Testis (tissue), 2 donors: ENCODE measurements at regions not wholly inside any gene's neighbourhood (a gene's known extent, or its start where the extent isn't known, plus 50 kb on each side); places are given as distances from the start of the nearest gene placed in this dataset.
A peak's percentile ranks its signal among the peaks of the same experiment; 100 is the strongest.

Source experiments
- DNase-seq: peaks from one replicate; pipeline ENCODE4 v3.0.0-alpha.2; 2019
- H3K27ac ChIP-seq, 2 donors: fragments of 200-600 bp; sonication (generic); one replicate each; pipeline ENCODE4 v1.5.1; 2019
- H3K27me3 ChIP-seq: fragments of 200-600 bp; sonication (generic); one replicate; pipeline ENCODE4 v1.5.1; 2019
- H3K36me3 ChIP-seq: fragments of 200-600 bp; sonication (generic); one replicate; pipeline ENCODE4 v1.5.1; 2017; ENCODE audit warnings: low read depth; ENCODE audit errors: missing control alignments
- H3K4me1 ChIP-seq: fragments of 200-600 bp; sonication (generic); one replicate; pipeline ENCODE4 v1.5.1; 2019
- H3K4me3 ChIP-seq, 2 donors: fragments of 200-600 bp; sonication (generic); one replicate each; pipeline ENCODE4 v1.5.1; 2017 to 2019
- H3K9me3 ChIP-seq: fragments of 200-600 bp; sonication (generic); one replicate; pipeline ENCODE4 v1.5.1; 2017
- POLR2A ChIP-seq: fragments of 450-650 bp; IDR thresholded peaks from one replicate; pipeline ENCODE4 v1.6.1; 2017; ENCODE audit warnings: antibody characterized with exemption, mild to moderate bottlenecking, moderate library complexity
- WGBS, 2 donors: methylation state at CpG; one replicate each; pipeline ENCODE4 v1.1.5; 2018; 5-methylcytosine and 5-hydroxymethylcytosine counted together
- intact Hi-C: fragments of 100-400 bp; cut with DNase I; formaldehyde crosslinking; loops from one replicate; pipeline ENCODE4 v1.15.1; 2023; ENCODE audit warnings: low total_unique reads
- TF ChIP-seq, protein P1 (sequence below), 3 experiments: fragments of 450-650 bp in 2 of 3; fragments of 200-600 bp in 1 of 3; sonication (generic) in 1 of 3; IDR thresholded peaks; one replicate each; pipeline ENCODE4 v1.5.1; 2016 to 2019; ENCODE audit warnings: antibody characterized with exemption in 3 of 3, mild to moderate bottlenecking in 2 of 3, moderate library complexity in 1 of 3

DNA sequence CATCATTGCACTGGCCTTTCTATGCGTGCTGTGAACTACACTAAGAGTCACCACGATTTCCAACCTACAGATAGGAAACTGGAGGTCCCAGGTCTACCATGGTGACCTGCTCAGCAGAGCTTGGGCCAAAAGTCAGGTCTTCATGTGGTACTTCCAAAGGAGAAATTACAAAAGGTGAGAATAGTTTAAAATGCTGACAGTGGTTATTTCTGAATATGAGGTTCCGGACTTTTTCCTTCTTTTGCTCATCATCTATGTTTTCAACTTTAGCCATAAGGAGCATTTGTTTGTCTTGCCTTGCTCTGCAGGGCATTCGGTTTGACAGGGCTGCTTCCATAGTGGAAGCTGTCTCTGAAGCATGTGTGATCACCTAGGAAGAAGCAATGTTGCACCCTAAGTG lies 282.1 kb upstream of the IRX1 start:
- DNase-seq = no peak
- H3K27ac ChIP-seq = no peak overlapping the region
- H3K27me3 ChIP-seq = no peaks in the 10 kb centered on the region
- 91 to 93% methylated on average over 4 of the region's 4 CpGs for WGBS, 2 donors
- H3K9me3 ChIP-seq = no peaks in the 10 kb centered on the region
- H3K4me3 ChIP-seq = no peak overlapping the region
- no peak for TF ChIP-seq POLR2A
- TF ChIP-seq, protein P1, sequence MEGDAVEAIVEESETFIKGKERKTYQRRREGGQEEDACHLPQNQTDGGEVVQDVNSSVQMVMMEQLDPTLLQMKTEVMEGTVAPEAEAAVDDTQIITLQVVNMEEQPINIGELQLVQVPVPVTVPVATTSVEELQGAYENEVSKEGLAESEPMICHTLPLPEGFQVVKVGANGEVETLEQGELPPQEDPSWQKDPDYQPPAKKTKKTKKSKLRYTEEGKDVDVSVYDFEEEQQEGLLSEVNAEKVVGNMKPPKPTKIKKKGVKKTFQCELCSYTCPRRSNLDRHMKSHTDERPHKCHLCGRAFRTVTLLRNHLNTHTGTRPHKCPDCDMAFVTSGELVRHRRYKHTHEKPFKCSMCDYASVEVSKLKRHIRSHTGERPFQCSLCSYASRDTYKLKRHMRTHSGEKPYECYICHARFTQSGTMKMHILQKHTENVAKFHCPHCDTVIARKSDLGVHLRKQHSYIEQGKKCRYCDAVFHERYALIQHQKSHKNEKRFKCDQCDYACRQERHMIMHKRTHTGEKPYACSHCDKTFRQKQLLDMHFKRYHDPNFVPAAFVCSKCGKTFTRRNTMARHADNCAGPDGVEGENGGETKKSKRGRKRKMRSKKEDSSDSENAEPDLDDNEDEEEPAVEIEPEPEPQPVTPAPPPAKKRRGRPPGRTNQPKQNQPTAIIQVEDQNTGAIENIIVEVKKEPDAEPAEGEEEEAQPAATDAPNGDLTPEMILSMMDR (IDR thresholded peaks at IDR 0.05) = no peak
- H3K4me1 ChIP-seq = no peaks in the 10 kb centered on the region
- H3K36me3 ChIP-seq = no peaks in the 10 kb centered on the region
- intact Hi-C loops = no loop called here

DNA sequence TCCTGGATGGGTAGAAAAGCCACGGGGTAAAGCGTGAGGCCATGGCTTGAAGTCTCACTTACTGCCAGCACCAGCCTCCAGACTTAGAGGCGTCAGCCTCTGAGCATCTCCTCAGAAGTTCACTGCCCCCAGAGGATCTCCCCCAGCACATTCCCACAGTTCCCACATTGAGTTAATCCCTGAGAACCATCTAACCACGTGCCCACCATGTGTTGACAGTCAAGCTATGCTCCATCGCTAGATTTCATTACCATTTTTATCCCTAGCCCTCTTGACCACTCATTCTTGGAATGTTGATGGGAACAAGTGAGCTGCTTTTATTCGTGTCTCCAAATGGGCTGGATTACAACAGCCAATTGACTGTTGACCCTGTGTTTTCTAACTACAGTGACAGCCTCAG lies 283.3 kb upstream of the IRX1 start:
- no peak overlapping the region for H3K27ac ChIP-seq
- H3K4me1 ChIP-seq = no peaks in the 10 kb centered on the region
- no peak overlapping the region for H3K4me3 ChIP-seq
- WGBS, 2 donors = 81% methylated on average over 6 of the region's 6 CpGs
- no peaks in the 10 kb centered on the region for H3K27me3 ChIP-seq
- H3K9me3 ChIP-seq = no peaks in the 10 kb centered on the region
- intact Hi-C loops = no loop called here
- no peaks in the 10 kb centered on the region for H3K36me3 ChIP-seq
- no peak for DNase-seq
- TF ChIP-seq, protein P1 (IDR thresholded peaks at IDR 0.05) = no peak
- no peak for TF ChIP-seq POLR2A

DNA sequence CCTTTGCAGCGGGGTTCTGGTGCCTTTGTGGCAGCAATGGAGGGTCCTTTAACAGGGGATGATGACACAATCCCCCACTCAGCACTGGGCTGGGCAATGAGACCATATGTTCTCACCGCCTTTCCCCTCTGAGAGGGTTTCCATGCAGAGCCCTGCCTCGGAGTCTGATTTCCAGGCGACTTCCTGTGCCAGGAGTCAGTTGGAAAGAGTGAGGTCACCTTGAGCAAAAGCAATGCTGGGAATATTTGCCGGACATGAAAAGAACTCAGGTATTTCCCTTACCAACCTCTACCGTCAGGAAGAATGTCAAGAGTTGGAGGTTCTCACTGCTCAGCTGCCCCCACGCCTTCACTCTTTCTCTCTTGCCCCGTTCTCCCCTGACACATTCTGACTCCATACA lies 284.2 kb upstream of the IRX1 start:
- Histone ChIP-seq H3K4me3 (no peak overlapping the region), H3K36me3 (no peaks in the 10 kb centered on the region), H3K4me1 (no peaks in the 10 kb centered on the region), H3K9me3 (no peaks in the 10 kb centered on the region), H3K27me3 (no peaks in the 10 kb centered on the region), H3K27ac (no peak overlapping the region)
- 87 to 93% methylated on average over 8 of the region's 8 CpGs for WGBS, 2 donors
- no peak for DNase-seq
- TF ChIP-seq, protein P1 (IDR thresholded peaks at IDR 0.05) = no peak
- TF ChIP-seq POLR2A = no peak
- intact Hi-C loops = no loop called here

DNA sequence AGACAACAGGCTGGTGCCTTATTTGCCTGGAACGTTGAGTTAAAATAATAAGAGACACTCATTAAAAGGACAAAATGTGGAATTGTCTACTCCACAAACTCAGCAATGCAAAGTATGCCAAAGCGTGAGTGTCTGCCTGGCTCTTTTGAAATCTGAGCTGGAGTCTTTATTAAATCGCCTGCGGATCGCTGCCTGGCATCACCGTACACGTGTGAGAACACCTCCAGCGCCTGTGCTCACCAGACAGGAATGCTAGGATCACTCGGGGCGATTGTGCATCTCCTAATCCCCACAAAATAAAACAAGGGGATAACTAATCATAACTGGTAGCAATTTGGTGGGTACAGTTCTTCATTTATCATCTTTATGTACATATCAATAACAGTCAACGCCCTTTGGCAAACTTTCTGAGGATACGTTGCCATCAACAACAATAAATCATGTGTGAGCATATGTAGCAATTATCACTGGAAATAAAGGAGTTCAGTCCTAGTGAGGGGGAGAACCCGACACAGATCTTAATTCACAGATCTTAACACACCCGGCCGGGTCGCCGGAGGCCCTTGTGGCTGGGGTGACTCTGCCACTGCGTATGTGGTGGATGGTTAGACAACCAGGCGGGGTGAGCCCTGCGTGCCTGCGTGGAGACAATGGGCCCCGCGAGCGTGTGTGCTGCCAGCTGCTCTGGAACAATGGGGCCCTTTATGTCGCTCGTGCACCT lies 284.9 kb upstream of the IRX1 start:
- peak; percentile 62 for DNase-seq
- WGBS, 2 donors = 49 to 65% methylated on average over 24 to 26 of the region's 26 CpGs
- Histone ChIP-seq H3K9me3 (no peaks in the 10 kb centered on the region), H3K4me1 (no peaks in the 10 kb centered on the region), H3K36me3 (no peaks in the 10 kb centered on the region), H3K27ac (no peak overlapping the region), H3K27me3 (no peaks in the 10 kb centered on the region), H3K4me3 (no peak overlapping the region)
- intact Hi-C loops = no loop called here
- TF ChIP-seq, protein P1 (IDR thresholded peaks at IDR 0.05) = no peak
- TF ChIP-seq POLR2A = no peak

- 81 to 83% methylated on average over 10 of the region's 10 CpGs for WGBS, 2 donors
- Histone ChIP-seq H3K36me3 (no peaks in the 10 kb centered on the region), H3K27ac (no peak overlapping the region), H3K4me1 (no peaks in the 10 kb centered on the region), H3K4me3 (no peak overlapping the region), H3K27me3 (no peaks in the 10 kb centered on the region), H3K9me3 (no peaks in the 10 kb centered on the region)
- TF ChIP-seq POLR2A = no peak
- TF ChIP-seq, protein P1 (IDR thresholded peaks at IDR 0.05) = no peak
- intact Hi-C loops = no loop called here
- no peak for DNase-seq
Measured at GRCh38 chr5:3309538-3309937, 286.1 kb upstream of the IRX1 start.
